ENCODE measurements at regions not wholly inside any gene's neighbourhood (a gene's known extent, or its start where the extent isn't known, plus 50 kb on each side); places are given as distances from the start of the nearest gene placed in this dataset.

- TF ChIP-seq ZNF462 (CRISPR knock-in tag; IDR thresholded peaks at IDR 0.05) (no peak), ETS1 (IDR thresholded peaks at IDR 0.05) (no peak), STAT1 (IDR thresholded peaks at IDR 0.05; ENCODE audit: unreplicated experiment) (no peak), CREB1 (CRISPR knock-in tag; IDR thresholded peaks at IDR 0.05; ENCODE audit: low read depth) (no peak), ZNF114 (CRISPR knock-in tag; IDR thresholded peaks at IDR 0.05) (no peak), ZNF331 (CRISPR knock-in tag; IDR thresholded peaks at IDR 0.05; ENCODE audit: low read depth) (no peak), EZH2phosphoT487 (IDR thresholded peaks at IDR 0.05; ENCODE audit: unreplicated experiment) (no peak), EZH2 (IDR thresholded peaks at IDR 0.05; ENCODE audit: low read depth, unreplicated experiment) (no peak), NANOG (IDR thresholded peaks at IDR 0.05; ENCODE audit: borderline replicate concordance) (no peak), JUNB (IDR thresholded peaks at IDR 0.05; ENCODE audit: unreplicated experiment) (no peak), CTCF (conservative IDR thresholded peaks at IDR 0.05; ENCODE audit: low read depth in 2 of 2) (no peak)
Observed at GRCh38 chr20:56160956-56161355, 87.6 kb upstream of the MC3R start (continued).

All from GM23338 (cell line).